Trophoblast cell (in vitro differentiated cells and primary cell): ENCODE measurements at regions not wholly inside any gene's neighbourhood (a gene's known extent, or its start where the extent isn't known, plus 50 kb on each side); places are given as distances from the start of the nearest gene placed in this dataset.

Source experiments
- DNase-seq, 2 donors: peaks; one replicate each; pipeline ENCODE4 v3.0.0-alpha.2; 2016
- H2AFZ ChIP-seq: 2 replicates; pipeline ENCODE4 v1.6.1; 2013; ENCODE audit warnings: low read length, moderate library complexity, mild to moderate bottlenecking; ENCODE audit not compliant: insufficient read depth, poor library complexity
- H2AK5ac ChIP-seq: 2 replicates; pipeline ENCODE4 v1.6.1; 2013; ENCODE audit warnings: mild to moderate bottlenecking, low read length
- H2BK120ac ChIP-seq: 2 replicates; pipeline ENCODE4 v1.6.1; 2013; ENCODE audit warnings: low read length, mild to moderate bottlenecking, moderate library complexity; ENCODE audit not compliant: insufficient read depth, poor library complexity
- H2BK12ac ChIP-seq: 2 replicates; pipeline ENCODE4 v1.6.1; 2013; ENCODE audit warnings: mild to moderate bottlenecking, low read length, moderate library complexity
- H2BK5ac ChIP-seq: 2 replicates; pipeline ENCODE4 v1.6.1; 2013; ENCODE audit warnings: low read length, low read depth, moderate library complexity, mild to moderate bottlenecking; ENCODE audit not compliant: poor library complexity
- H3K14ac ChIP-seq: 2 replicates; pipeline ENCODE4 v1.6.1; 2013; ENCODE audit warnings: mild to moderate bottlenecking, low read length
- H3K18ac ChIP-seq: 2 replicates; pipeline ENCODE4 v1.6.1; 2013; ENCODE audit warnings: mild to moderate bottlenecking, low read length
- H3K23ac ChIP-seq: 2 replicates; pipeline ENCODE4 v1.6.1; 2013; ENCODE audit warnings: low read length
- H3K27ac ChIP-seq: 2 replicates; pipeline ENCODE4 v1.5.1; 2013; ENCODE audit warnings: low read depth, mild to moderate bottlenecking, inconsistent platforms, low read length, moderate library complexity
- H3K27me3 ChIP-seq: 2 replicates; pipeline ENCODE4 v1.6.1; 2013; ENCODE audit warnings: inconsistent platforms, mild to moderate bottlenecking, low read length, moderate library complexity; ENCODE audit not compliant: insufficient read depth
- H3K36me3 ChIP-seq, 2 experiments: 1 replicate in 1 of 2; 2 replicates in 1 of 2; pipeline ENCODE4 v1.6.1; 2013; ENCODE audit warnings: low read length in 2 of 2, mild to moderate bottlenecking in 2 of 2, moderate library complexity in 1 of 2; ENCODE audit not compliant: insufficient read depth in 2 of 2, control insufficient read depth in 1 of 2
- H3K4ac ChIP-seq: 2 replicates; pipeline ENCODE4 v1.6.1; 2013; ENCODE audit warnings: low read depth, mild to moderate bottlenecking, low read length, moderate library complexity
- H3K4me1 ChIP-seq, 2 experiments: 1 replicate in 1 of 2; 2 replicates in 1 of 2; pipeline ENCODE4 v1.6.1; 2013; ENCODE audit warnings: low read length in 2 of 2, mild to moderate bottlenecking in 2 of 2, moderate library complexity in 1 of 2; ENCODE audit not compliant: insufficient read depth in 2 of 2, control insufficient read depth in 1 of 2
- H3K4me2 ChIP-seq: 2 replicates; pipeline ENCODE4 v1.6.1; 2013; ENCODE audit warnings: inconsistent platforms, mild to moderate bottlenecking, low read length, moderate library complexity
- H3K4me3 ChIP-seq: 2 replicates; pipeline ENCODE4 v1.5.1; 2013; ENCODE audit warnings: mild to moderate bottlenecking, low read depth, low read length, inconsistent platforms
- H3K79me1 ChIP-seq: one replicate; pipeline ENCODE4 v1.6.1; 2013; ENCODE audit warnings: low read length
- H3K79me2 ChIP-seq: 2 replicates; pipeline ENCODE4 v1.6.1; 2013; ENCODE audit warnings: low read length, mild to moderate bottlenecking; ENCODE audit not compliant: control insufficient read depth, insufficient read depth, poor library complexity
- H3K9ac ChIP-seq: 2 replicates; pipeline ENCODE4 v1.6.1; 2013; ENCODE audit warnings: mild to moderate bottlenecking, low read length
- H3K9me3 ChIP-seq: 2 replicates; pipeline ENCODE4 v1.6.1; 2013; ENCODE audit warnings: low read depth, mild to moderate bottlenecking, control low read depth, inconsistent platforms, low read length; ENCODE audit not compliant: insufficient read depth
- H4K12ac ChIP-seq: 2 replicates; pipeline ENCODE4 v1.6.1; 2013; ENCODE audit warnings: low read depth, mild to moderate bottlenecking, low read length, moderate library complexity
- H4K8ac ChIP-seq: 2 replicates; pipeline ENCODE4 v1.6.1; 2013; ENCODE audit warnings: low read depth, mild to moderate bottlenecking, low read length, moderate library complexity
- H4K91ac ChIP-seq: one replicate; pipeline ENCODE4 v1.6.1; 2013; ENCODE audit warnings: low read depth, mild to moderate bottlenecking, low read length, moderate library complexity
- WGBS: extraction: QIAGEN DNeasy Blood & Tissue Kit; methylation state at CpG from one replicate; pipeline ENCODE4 v1.1.7; 2013; ENCODE audit warnings: missing lambda C conversion rate; ENCODE audit not compliant: insufficient read length, insufficient coverage; ENCODE audit errors: extremely low coverage; 5-methylcytosine and 5-hydroxymethylcytosine counted together

DNA sequence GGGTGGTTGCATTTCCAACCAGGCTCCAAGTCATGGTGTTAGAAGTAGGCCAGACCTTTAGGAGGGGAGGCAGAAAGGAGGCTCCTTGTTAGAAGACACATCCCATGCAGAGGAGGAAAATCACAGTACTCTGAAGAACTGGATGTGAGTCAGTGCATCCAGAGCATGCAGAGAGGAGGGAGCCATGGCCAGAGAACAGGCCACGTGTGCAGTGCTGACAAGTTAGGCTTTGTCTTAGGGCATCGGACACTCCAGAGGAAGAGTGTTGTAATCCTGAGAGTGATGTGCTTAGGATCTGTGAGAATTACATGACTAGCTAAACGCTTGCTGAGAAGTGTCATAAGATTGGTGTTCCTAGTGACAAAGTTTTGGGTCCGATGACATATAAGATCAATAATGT is 456.5 kb upstream of the THRB start:
- Histone ChIP-seq H3K27me3 (no peaks in the 10 kb centered on the region), H3K4ac (no peak overlapping the region), H3K9ac (no peak overlapping the region), H3K79me1 (no peaks in the 10 kb centered on the region), H3K23ac (no peak overlapping the region), H3K4me2 (no peak overlapping the region), H3K14ac (no peak overlapping the region), H3K9me3 (no peaks in the 10 kb centered on the region), H3K79me2 (no peaks in the 10 kb centered on the region), H2BK12ac (no peak overlapping the region), H3K27ac (no peak overlapping the region), H2BK120ac (no peak overlapping the region), H3K36me3 (no peaks in the 10 kb centered on the region), H4K91ac (no peak overlapping the region), H3K18ac (no peak overlapping the region), H3K4me3 (no peak overlapping the region), H2AFZ (no peak overlapping the region), H2BK5ac (no peak overlapping the region), H2AK5ac (no peak overlapping the region), H3K4me1 (no peaks in the 10 kb centered on the region), H4K8ac (no peak overlapping the region), H4K12ac (no peak overlapping the region)
- no CpG with 5 or more reads among the region's 4 CpGs for WGBS
- DNase-seq, result no peak

DNA sequence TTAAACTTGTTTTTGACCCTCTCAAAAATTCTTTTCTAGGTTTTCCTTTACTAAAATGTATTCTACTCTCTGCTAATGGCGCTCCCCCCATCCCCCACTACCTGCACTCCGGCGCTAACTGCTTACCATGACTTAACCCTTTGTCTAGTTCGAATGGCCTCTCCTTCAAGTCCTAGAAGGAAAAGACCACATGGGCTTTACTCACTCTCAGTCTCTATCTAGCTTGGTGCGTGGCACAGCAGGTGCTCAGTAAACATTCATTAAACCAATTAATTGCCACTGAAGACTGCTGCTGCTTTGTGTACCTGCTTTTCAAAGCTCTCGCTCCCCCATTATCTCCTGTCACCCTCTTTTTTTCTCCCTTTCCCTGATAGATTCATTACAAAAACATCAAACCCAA is 457.7 kb upstream of the THRB start:
- Histone ChIP-seq H3K14ac (no peak overlapping the region), H3K9me3 (no peaks in the 10 kb centered on the region), H3K4me1 (no peaks in the 10 kb centered on the region), H4K12ac (no peak overlapping the region), H3K79me2 (no peaks in the 10 kb centered on the region), H2BK12ac (no peak overlapping the region), H3K9ac (no peak overlapping the region), H3K4ac (no peak overlapping the region), H3K23ac (no peak overlapping the region), H3K4me3 (no peak overlapping the region), H3K18ac (no peak overlapping the region), H4K91ac (no peak overlapping the region), H2AK5ac (no peak overlapping the region), H3K36me3 (no peaks in the 10 kb centered on the region), H3K27ac (no peak overlapping the region), H3K79me1 (no peaks in the 10 kb centered on the region), H2AFZ (no peak overlapping the region), H3K4me2 (no peak overlapping the region), H2BK5ac (no peak overlapping the region), H3K27me3 (no peaks in the 10 kb centered on the region), H2BK120ac (no peak overlapping the region), H4K8ac (no peak overlapping the region)
- no peak for DNase-seq
- WGBS, result no CpG with 5 or more reads among the region's 6 CpGs

DNA sequence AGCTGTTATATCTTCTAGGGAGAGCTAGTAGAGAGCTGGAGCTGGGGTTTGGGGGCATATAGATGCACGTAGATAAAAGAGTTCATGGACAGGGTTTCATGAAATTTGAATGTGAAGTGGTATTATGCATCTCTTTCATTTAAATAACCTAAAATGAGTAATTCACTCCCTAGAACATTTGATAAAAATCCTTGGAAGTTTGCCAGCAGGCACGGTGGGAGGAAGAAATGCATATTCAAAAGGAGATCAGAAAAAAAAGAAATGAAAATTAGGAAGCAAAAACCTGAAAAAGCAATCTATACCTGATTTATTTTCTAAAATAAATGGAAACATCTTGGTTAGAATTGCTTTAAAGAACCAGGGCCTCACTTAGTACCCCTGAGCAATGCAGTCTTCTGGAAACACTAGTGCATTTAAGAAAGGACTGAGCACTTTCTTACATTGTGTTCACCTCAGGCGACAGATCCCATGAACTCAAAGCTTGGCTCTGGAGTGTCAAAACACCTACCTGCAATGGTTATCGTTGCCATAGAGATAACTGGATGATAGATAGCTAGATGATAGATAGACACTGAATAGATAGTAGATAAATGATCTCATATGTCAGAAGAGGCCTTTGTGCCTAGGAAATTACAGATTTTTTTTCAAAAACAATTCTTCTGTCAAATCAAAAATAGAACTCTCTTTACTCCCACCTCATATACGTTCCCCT is 458.6 kb upstream of the THRB start:
- no peak overlapping the region for H3K23ac ChIP-seq
- no peak overlapping the region for H3K14ac ChIP-seq
- no peak overlapping the region for H2AFZ ChIP-seq
- H3K27ac ChIP-seq, result no peak overlapping the region
- H2BK120ac ChIP-seq, result no peak overlapping the region
- no peak overlapping the region for H4K91ac ChIP-seq
- H2BK12ac ChIP-seq, result no peak overlapping the region
- no peaks in the 10 kb centered on the region for H3K79me2 ChIP-seq
- no peak overlapping the region for H3K4ac ChIP-seq
- H3K79me1 ChIP-seq, result no peaks in the 10 kb centered on the region
- no peaks in the 10 kb centered on the region for H3K36me3 ChIP-seq
- H3K4me2 ChIP-seq, result no peak overlapping the region
- no peak for DNase-seq
- no peak overlapping the region for H3K9ac ChIP-seq
- WGBS, result 100% methylated on average over 1 of the region's 5 CpGs
- no peaks in the 10 kb centered on the region for H3K27me3 ChIP-seq
- no peak overlapping the region for H3K18ac ChIP-seq
- no peak overlapping the region for H3K4me3 ChIP-seq
- H3K9me3 ChIP-seq, result no peaks in the 10 kb centered on the region
- no peak overlapping the region for H4K8ac ChIP-seq
- H2AK5ac ChIP-seq, result no peak overlapping the region
- no peak overlapping the region for H4K12ac ChIP-seq
- no peak overlapping the region for H2BK5ac ChIP-seq
- H3K4me1 ChIP-seq, result no peaks in the 10 kb centered on the region

DNA sequence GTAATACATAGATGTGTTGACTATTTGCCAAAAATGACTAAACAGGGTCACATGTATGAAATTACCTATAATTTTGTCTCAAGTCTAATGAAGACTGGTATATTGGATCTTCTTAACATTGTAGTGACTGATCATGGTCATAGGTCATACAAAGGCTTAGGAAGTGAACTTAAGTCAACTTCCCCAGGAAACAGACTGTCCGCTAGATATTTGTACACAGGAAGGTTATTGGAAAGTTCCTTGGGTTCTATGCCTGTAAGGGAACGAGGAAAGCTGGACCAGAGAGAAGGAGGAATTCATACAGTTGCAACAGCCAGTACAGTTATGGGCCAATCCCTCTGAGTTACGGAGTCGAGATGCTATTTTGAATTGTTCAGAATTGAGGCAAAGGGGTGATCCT is 462.0 kb upstream of the THRB start:
- H2BK5ac ChIP-seq, result no peak overlapping the region
- H3K36me3 ChIP-seq, result no peaks in the 10 kb centered on the region
- H3K79me1 ChIP-seq, result no peaks in the 10 kb centered on the region
- H4K8ac ChIP-seq, result no peak overlapping the region
- H3K4me2 ChIP-seq, result no peak overlapping the region
- H2AK5ac ChIP-seq, result no peak overlapping the region
- H3K14ac ChIP-seq, result no peak overlapping the region
- no peak overlapping the region for H4K91ac ChIP-seq
- H3K4me3 ChIP-seq, result no peak overlapping the region
- no CpG with 5 or more reads among the region's 4 CpGs for WGBS
- H3K18ac ChIP-seq, result no peak overlapping the region
- no peak overlapping the region for H4K12ac ChIP-seq
- H2BK120ac ChIP-seq, result no peak overlapping the region
- no peak for DNase-seq
- no peak overlapping the region for H3K27ac ChIP-seq
- no peaks in the 10 kb centered on the region for H3K4me1 ChIP-seq
- H3K27me3 ChIP-seq, result no peaks in the 10 kb centered on the region
- H3K4ac ChIP-seq, result no peak overlapping the region
- H3K23ac ChIP-seq, result no peak overlapping the region
- H2AFZ ChIP-seq, result no peak overlapping the region
- no peaks in the 10 kb centered on the region for H3K9me3 ChIP-seq
- no peaks in the 10 kb centered on the region for H3K79me2 ChIP-seq
- no peak overlapping the region for H3K9ac ChIP-seq
- H2BK12ac ChIP-seq, result no peak overlapping the region
